Glomerular endothelial cell (primary cell): ENCODE measurements at regions not wholly inside any gene's neighbourhood (a gene's known extent, or its start where the extent isn't known, plus 50 kb on each side); places are given as distances from the start of the nearest gene placed in this dataset.
"Not testable (repeated sequence)": the region's sequence is repeated elsewhere in the genome, so short reads cannot be mapped to it uniquely, and the experiment has no call there.

Source experiments
- DNase-seq: peaks from one replicate; pipeline ENCODE4 v3.0.0-alpha.2; 2011; ENCODE audit warnings: low read depth, low spot score; ENCODE audit errors: extremely low read depth

GRCh38 chr2:138213624-138214023 lies 249.4 kb downstream of the HNMT start:
- DNase-seq, result no peak

GRCh38 chr2:138215958-138216357 lies 251.7 kb downstream of the HNMT start:
- no peak for DNase-seq

DNA sequence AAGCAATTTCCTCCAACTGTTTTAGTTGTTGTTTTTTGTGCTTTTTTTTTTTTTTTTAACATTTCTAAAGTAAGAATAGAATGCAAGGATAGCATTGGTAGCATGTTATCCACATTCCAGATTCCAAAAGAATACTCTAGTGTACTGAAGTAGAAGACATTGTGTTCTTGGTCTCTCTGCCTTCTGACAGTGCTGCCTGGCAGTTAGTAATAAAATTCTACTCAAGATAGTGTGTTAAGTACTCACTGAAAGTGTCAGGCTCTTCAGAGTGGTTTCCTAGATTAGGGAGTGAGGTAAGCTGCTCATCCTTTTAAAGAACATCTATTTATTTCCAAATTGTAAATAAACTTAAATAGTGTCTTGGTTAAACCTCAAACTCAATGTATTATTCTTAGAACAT lies 253.7 kb downstream of the HNMT start:
- DNase-seq, result no peak

- DNase-seq, result no peak
Observed at GRCh38 chr2:138218397-138218796, 254.1 kb downstream of the HNMT start.

- DNase-seq, result no peak
Observed at GRCh38 chr2:138219961-138220360, 255.7 kb downstream of the HNMT start.

DNA sequence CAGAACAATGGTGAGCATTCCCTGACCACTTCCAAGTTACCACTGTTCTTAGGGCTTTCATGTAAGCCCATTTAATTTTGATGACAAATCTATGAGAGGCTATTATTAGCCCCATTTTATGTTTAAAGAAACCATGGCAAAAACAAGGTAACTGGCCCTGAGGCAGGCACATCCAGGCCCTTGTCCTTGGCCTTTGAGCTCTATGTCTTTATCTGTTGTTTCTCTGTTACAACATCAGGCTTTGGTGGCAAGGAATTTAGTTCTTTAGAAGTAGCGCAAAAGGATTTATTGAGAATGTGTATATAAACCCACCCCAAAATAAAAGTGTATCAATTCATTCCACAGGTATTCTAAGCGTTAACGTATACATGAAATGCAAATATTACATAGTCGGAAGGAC lies 257.1 kb downstream of the HNMT start:
- DNase-seq, result no peak

DNA sequence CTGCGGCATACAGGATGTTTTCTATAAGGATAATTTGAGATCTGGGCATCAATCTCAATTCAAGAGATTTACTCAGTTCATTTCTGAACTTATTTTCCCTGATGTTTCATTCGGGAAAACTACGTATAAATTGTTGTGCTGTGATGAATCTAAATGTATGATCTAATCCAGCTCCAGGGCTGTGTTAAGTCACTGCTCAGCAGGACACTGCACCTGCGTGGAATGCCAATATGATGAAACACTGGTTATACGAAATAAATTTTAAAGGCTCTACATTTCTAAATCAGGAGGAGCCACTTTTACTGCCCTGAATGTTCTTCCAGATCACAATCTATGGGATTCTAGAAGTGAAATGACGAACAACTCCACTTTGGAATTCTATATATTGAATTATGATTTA lies 259.0 kb downstream of the HNMT start:
- no peak for DNase-seq

- DNase-seq, result no peak
Observed at GRCh38 chr2:138227195-138227594, 262.9 kb downstream of the HNMT start.

- no peak for DNase-seq
Observed at GRCh38 chr2:138228101-138228500, 263.8 kb downstream of the HNMT start.

DNA sequence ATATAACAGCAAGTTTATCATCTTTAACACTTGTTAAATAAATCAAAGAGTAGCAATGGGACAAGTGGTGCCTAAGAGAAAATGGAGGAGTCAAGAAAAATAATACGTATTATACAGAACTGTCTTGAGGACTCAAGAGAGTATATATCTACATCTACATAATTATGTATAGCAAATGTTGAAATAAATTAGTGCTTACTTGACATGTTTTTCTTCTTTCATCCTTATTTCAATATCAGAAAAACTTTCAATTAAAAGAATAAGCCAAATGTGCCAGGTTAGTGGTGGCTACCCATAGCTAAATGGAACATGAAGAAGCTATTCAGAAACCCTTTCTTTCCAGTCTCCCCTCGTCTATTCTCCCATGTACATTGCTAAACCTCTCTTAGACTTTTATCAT lies 267.3 kb upstream of the SPOPL start:
- no peak for DNase-seq

GRCh38 chr2:138235041-138235440 lies 266.5 kb upstream of the SPOPL start:
- DNase-seq, result no peak

- no peak for DNase-seq
Observed at GRCh38 chr2:138236142-138236541, 265.4 kb upstream of the SPOPL start.

GRCh38 chr2:138237667-138238384 lies 263.7 kb upstream of the SPOPL start:
- DNase-seq, result peak; percentile 33

GRCh38 chr2:138238908-138239307 lies 262.7 kb upstream of the SPOPL start:
- no peak for DNase-seq

DNA sequence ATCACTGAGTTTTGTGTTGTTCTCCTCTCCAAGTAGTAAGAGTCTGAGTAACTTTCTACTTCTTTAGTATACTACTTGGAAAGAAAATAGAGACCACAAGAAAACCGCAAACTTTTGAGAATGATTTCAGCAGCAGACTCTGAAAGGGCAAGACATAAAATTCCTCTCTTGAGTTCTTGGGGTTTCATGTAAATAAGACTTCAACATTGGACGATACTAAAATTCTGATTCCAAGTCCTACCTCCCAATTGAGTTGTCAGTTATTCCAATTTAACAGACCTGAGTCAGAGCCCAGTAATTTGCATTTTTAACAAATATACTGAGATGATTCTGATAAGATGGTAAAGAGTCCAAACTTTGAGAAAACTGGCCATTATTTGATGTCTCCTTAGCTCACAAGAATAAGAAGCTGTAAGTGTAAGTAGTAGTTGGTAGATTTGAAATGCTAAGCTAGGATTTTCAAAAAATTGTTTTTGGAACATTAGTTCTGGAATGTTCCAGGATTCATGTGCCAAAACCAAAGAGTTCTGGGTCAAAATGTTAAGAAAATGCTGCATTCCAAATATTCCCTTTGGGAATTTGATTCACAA lies 261.6 kb upstream of the SPOPL start:
- no peak for DNase-seq

DNA sequence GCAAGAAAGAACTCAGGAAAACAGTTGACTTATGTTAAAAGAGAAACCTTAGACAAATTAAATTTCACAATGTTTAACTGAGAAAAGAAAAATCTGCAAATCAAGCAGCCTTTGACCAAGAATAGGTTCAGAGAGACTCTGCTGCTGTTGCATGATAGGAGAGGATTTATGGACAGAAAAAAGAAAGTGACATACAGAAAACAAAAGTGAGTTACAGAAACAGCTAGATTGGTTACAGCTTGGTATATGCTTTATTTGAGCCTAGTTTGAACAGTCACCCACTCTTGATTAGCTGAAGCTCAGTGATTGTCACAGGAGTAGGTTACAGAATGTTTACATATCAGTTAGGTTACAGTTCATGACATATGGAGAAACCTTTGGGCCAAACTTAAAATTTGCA lies 258.2 kb upstream of the SPOPL start:
- DNase-seq, result no peak

DNA sequence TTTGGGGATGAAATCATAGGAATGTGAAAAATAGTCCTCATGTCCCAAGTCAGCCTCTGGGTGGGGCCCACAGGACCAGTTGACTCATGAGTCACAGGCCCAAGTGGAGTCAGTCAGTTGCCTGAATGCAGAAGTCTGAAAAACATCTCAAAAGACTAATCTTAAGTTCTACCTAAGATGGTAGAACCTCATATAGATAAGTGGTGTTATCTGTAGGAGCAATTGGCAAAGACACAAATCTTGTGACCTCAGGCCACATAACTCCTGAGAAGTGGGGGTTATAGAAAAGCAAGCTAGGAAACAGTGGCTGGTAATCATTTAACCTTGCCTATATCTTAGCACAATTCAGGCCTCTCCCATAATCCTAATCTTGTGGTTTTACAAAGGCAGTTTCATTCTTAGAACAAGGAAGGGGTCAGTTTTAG lies 257.1 kb upstream of the SPOPL start:
- no peak for DNase-seq

DNA sequence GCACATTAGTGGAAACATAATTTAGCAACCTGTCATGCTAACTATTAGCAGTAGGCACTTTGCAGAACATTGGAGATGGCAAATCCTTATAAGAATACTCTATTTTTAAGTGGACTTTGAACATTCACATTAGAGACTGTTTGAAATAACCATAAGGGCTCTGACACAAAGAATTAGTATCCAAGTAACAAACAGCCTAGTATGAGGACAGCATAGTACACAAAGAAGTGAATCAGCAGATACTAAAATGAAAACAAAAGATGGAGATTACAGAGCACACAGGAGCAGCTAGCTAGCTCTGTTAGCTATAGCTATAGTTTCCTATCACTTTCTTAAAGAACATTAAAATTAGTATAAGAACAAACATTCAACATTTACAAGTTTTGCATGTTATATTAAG lies 256.3 kb upstream of the SPOPL start:
- DNase-seq, result no peak

DNA sequence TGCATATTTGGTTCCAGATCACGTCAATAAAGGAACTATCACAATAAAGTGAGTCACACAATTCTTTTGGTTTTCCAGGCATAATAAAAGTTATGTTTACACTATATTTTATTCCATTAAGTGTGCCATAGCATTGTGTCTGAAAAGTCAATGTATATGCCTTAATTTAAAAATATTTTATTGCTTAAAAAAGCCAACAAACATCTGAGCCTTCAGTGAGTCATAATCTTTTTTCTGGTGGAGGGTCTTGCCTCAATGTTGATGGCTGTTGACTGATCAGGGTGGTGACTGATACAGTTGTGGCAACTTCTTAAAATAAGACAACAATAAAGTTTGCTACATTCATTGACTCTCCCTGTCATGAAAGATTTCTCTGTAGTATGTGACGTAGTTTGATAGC lies 254.3 kb upstream of the SPOPL start:
- no peak for DNase-seq

DNA sequence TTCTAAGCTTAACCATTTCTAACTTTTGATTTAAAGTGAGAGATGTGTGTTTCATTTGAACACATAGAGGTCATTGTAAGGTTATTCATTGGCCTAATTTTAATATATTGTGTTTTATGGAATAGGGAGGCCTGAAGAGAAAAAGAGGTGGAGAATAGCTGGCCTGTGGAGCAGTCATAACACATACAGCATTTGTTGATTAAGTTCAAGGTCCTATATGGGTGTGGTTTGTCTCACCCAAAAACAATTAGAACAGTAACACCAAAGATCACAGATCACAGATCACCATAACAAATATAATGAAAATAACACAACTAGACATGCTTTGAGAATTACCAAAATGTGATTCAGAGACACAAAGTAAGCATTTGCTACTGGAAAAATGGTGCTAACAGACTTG lies 252.4 kb upstream of the SPOPL start:
- no peak for DNase-seq

DNA sequence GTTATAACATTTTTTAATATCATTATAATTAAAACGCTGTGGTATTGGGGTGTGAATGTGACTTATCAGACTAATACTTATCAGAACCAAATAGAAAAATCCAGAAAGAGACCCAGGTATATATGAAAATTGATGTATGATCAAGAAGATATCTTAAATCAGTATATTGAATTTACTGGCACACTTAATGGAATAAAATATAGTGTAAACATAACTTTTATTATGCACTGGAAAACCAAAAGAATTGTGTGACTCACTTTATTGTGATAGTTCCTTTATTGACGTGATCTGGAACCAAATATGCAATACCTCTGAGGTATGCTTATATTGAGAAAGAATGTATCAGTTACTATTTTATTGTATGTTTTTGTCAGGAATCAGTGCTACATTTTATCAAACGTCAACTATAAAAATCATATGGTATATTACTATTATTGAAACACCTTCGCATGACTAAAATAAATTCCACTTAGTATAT lies 250.7 kb upstream of the SPOPL start:
- not testable (repeated sequence) for DNase-seq

DNA sequence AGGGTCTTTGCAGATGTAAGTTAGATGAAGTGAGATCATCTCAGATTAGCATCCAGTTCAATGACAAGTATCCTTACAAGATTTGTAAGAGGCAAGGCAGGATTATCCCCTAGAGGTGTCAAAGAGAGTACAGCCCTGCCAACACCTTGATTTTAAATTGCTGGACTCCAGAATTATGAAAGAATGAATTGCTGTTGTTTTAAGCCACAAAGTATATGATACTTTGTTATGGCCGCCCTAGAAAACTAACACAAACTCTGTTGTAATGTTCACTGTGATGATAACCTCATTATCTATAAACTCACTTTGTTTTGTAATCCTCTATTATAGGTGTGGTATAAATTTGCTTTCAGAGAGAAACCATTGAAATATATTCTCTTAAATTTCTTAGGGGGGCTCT lies 249.0 kb upstream of the SPOPL start:
- DNase-seq, result no peak

DNA sequence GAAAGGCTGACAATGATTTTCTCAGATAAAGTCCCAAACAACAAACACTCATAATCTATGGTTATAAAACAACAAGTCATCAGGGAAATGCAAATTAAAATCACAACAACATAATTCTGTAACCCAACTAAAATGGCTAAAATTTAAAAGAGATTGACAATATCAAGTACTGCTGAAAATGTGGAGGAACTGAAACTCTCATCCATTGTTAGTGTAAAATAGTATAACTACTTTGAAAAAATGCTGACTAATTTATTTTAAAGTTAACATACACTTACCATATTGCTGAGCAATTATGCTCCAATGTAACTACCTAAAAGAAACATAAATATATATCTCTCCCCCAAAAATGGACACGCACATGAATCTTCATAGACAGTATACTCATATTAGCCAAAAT lies 245.9 kb upstream of the SPOPL start:
- DNase-seq, result no peak
